Mesodermal cell (in vitro differentiated cells): ENCODE measurements at regions not wholly inside any gene's neighbourhood (a gene's known extent, or its start where the extent isn't known, plus 50 kb on each side); places are given as distances from the start of the nearest gene placed in this dataset.
"Not testable (repeated sequence)": the region's sequence is repeated elsewhere in the genome, so short reads cannot be mapped to it uniquely, and the experiment has no call there.

ENCODE experiments used
- H3K27ac ChIP-seq: 2 replicates; pipeline ENCODE4 v1.7.0; 2013; ENCODE audit warnings: mild to moderate bottlenecking, low read depth, low read length, moderate library complexity; ENCODE audit not compliant: severe bottlenecking
- H3K36me3 ChIP-seq: 2 replicates; pipeline ENCODE4 v1.7.1; 2013; ENCODE audit warnings: mild to moderate bottlenecking, low read length, moderate library complexity; ENCODE audit not compliant: control insufficient read depth, insufficient read depth
- H3K4me1 ChIP-seq: one replicate; pipeline ENCODE4 v1.7.1; 2013; ENCODE audit warnings: mild to moderate bottlenecking, low read length; ENCODE audit not compliant: insufficient read depth, control insufficient read depth, poor library complexity, severe bottlenecking
- H3K4me3 ChIP-seq: 2 replicates; pipeline ENCODE4 v1.7.0; 2013; ENCODE audit warnings: low read length, control low read depth, mild to moderate bottlenecking; ENCODE audit not compliant: insufficient read depth, poor library complexity, severe bottlenecking; ENCODE audit errors: extremely low read depth
- H3K9me3 ChIP-seq: 2 replicates; pipeline ENCODE4 v1.7.1; 2013; ENCODE audit warnings: mild to moderate bottlenecking, low read length, moderate library complexity; ENCODE audit not compliant: control insufficient read depth
- WGBS, 2 experiments: methylation state at CpG; one replicate each; pipeline ENCODE4 v1.1.5; 2013; ENCODE audit warnings: missing lambda C conversion rate in 2 of 2; ENCODE audit not compliant: insufficient coverage in 2 of 2; 5-methylcytosine and 5-hydroxymethylcytosine counted together

DNA sequence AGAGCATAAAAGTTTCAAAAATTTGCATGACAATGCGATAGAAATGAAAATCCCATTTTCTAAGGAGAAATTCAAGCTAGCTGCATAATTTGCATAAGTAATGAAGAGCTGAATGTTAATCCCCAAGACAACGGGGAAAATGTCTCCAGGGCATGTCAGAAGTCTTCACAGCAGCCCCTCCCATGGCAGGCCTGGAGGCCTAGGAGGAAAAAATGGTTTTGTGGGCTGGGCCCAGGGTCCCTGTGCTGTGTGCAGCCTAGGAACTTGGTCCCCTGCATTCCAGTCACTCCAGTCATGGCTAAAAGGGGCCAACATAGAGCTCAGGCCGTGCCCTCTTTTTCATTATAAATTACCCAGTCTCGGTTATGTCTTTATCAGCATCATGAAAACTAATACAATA, 494.1 kb upstream of the NR5A2 start:
- H3K9me3 ChIP-seq, H3K4me1 ChIP-seq, H3K27ac ChIP-seq, H3K4me3 ChIP-seq, H3K36me3 ChIP-seq: not testable (repeated sequence)
- 67 to 79% methylated on average over 2 to 3 of the region's 4 CpGs for WGBS, 2 experiments

DNA sequence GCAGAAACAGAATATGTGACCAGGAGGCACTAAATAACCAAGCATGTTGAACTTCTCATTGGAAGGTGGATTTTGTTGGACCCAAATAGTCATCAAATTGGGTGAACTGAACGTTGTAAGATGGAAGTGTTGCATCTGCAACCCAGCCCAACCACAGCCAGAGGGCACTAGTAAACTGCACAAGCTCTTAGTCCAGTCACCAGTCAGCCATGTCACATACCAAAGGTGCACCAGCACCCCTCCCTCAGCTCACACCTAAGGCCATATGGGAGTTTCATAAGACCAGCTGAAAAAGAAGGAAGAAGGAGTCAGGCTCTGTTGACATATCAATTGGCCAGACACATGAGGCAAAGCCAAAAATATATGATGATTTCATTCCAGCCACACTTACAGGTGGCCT, 481.7 kb upstream of the NR5A2 start:
- no peaks in the 10 kb centered on the region for H3K9me3 ChIP-seq
- WGBS, 2 experiments: no CpG with 5 or more reads among the region's 1 CpG
- no peaks in the 10 kb centered on the region for H3K4me1 ChIP-seq
- H3K27ac ChIP-seq: no peak overlapping the region
- no peak overlapping the region for H3K4me3 ChIP-seq
- H3K36me3 ChIP-seq: no peaks in the 10 kb centered on the region

DNA sequence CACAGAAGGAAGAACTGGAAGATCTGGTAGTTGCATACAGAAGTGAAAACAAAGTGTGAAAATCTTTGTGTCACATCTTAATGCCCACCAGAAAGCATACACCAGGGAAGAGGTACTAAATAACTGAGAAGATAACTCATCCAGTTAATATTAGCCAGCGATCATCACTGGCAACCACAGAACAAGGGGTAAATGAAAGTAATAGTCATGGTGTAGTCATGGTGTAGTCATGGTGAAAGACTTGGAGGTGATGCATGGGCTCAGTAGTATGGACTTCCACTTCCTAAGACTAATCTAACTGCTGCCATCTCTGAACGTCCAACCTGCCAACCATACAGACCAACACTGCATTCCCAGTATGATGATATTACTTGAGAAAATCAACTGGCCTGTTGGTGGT, 481.2 kb upstream of the NR5A2 start:
- H3K4me1 ChIP-seq: no peaks in the 10 kb centered on the region
- WGBS, 2 experiments: 100% methylated on average over 1 of the region's 2 CpGs; no CpG with 5 or more reads in 1 of the 2 experiments

DNA sequence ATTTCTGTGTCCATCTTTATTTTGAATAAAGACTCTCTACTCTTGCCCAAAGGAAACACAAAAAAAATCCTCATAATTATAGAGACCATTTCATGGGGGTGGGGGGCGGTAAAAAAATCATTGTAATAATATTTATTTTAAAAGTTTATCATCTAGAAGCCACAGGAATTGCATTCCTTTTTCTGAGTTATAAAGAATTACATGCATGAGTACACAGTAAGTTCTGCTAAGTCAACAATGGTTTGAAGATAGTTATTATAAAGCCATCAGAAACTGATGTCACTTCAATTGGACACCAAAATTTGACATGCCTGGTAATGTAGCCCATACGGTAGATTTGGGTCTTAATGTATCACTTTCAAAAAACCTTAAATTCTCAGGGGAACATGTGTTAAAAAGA, 478.1 kb upstream of the NR5A2 start:
- H3K4me3 ChIP-seq: no peak overlapping the region
- H3K36me3 ChIP-seq: no peaks in the 10 kb centered on the region
- no peak overlapping the region for H3K27ac ChIP-seq
- H3K4me1 ChIP-seq: no peaks in the 10 kb centered on the region
- H3K9me3 ChIP-seq: no peaks in the 10 kb centered on the region
- WGBS, 2 experiments: no CpG with 5 or more reads among the region's 2 CpGs

More for the DNA sequence above, 481.2 kb upstream of the NR5A2 start:
- Histone ChIP-seq H3K4me3 (no peak overlapping the region), H3K9me3 (no peaks in the 10 kb centered on the region), H3K27ac (no peak overlapping the region), H3K36me3 (no peaks in the 10 kb centered on the region)

DNA sequence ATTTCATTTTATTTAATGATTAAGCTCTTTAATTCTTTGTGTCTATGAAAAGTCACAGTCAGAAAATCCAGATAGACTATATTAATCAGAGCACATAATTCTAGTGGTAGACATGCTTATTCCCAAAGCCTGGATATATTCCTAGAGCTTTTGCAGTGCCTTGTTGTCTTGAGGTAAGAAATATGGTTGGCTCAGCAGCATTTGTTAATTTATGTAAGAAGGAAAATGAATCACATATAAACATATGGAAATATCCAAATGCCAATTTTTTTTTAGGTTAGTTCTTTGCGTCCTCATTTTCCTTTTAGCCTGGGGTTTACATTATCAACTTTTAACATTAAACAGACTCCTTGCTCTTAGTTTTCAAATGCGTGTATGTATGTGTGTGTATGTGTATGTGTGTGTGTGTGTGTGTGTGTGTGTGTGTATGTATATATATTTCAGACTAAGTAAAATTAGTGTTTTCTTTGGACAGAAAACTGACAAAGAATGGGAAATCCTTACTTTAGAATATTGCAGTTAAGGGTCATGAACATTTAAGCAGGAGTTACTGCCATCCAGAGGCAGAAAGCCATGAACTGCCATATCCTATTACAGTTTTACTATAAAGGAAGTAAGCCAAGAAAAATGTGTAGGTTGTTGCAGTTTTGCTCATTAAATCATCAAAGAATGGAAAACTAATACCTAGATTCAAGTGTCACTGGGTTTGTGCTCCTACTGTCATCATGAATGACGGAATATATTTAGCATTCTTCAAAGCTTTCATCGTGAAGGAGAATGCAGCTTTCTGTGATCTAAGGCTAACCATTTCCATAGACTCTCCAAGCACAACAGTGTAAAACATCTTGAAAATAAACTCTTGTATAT, 477.1 kb upstream of the NR5A2 start:
- Histone ChIP-seq H3K4me1 (no peaks in the 10 kb centered on the region), H3K4me3 (no peak overlapping the region), H3K9me3 (no peaks in the 10 kb centered on the region), H3K27ac (no peak overlapping the region), H3K36me3 (no peaks in the 10 kb centered on the region)
- WGBS, 2 experiments: 91% methylated on average over 2 of the region's 4 CpGs; no CpG with 5 or more reads in 1 of the 2 experiments

DNA sequence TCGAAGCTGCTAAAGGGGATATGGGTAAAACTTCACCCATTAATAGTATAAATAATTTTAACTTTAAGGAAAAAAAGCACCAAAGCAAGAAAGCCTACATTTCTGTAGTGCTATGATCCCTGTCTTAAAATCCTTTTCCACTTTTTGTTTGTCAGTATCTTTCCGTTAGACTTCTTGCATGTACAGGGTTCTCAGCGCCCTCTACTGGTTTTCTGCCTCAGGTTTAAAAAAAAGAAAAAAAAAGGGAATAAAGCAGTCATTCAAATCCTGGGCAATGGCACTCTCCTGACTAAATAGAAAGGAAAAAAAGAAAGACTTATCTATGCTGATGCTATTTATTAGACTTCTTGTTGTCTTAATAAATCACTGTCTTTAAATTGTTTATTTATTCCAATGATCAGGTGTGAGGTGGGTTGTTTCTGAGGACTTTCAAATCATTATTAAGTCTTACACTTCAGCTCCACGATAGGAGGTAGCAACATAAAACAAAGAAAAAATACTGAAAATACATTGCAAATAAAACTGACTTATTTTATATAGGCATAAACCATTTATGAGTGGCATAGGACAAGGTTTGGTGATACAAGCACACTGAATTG, 475.4 kb upstream of the NR5A2 start:
- Histone ChIP-seq H3K9me3 (no peaks in the 10 kb centered on the region), H3K4me1 (no peaks in the 10 kb centered on the region), H3K36me3 (no peaks in the 10 kb centered on the region), H3K4me3 (no peak overlapping the region), H3K27ac (no peak overlapping the region)
- WGBS, 2 experiments: 8 to 40% methylated on average over 1 to 2 of the region's 4 CpGs

DNA sequence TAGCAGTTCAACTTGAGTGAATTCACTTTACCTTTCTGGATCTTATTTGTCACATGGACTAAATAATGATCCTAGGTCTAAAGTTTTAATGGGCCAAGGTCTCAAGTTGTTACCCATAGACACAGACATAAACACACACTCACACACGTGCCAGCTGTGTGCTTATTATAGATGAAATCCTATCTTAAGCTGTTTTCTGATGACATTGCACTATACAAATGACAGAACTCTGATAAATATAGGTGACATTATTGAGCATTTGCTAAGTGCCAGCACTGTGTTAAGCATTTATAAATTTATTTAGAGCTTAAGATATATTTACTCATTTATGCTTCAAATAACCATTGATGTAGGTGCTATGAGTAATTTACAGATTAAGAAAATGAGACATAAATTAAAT, 474.4 kb upstream of the NR5A2 start:
- Histone ChIP-seq H3K36me3 (no peaks in the 10 kb centered on the region), H3K9me3 (no peaks in the 10 kb centered on the region), H3K4me3 (no peak overlapping the region), H3K27ac (no peak overlapping the region), H3K4me1 (no peaks in the 10 kb centered on the region)
- no CpG with 5 or more reads among the region's 1 CpG for WGBS, 2 experiments

DNA sequence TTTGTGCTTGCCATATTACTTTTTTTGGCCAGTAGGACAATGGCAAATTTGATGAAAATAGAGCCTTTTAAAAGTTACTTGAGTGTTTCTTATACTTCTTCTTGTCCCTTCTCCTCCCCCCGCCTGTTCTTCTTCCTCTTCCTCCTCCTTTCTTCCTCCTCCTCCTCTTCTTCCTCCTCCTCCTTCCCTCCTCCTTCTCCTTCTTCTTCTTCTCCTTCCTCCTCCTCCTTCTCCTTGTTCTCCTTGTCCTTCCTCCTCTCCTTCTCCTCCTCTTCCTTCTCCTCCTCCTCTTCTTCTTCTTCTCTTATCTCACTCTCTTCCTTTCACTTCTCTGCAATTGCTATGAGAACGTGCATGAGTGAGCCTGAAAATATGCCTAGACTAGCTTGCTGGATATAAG, 466.2 kb upstream of the NR5A2 start:
- Histone ChIP-seq H3K36me3 (no peaks in the 10 kb centered on the region), H3K4me3 (no peak overlapping the region), H3K4me1 (no peaks in the 10 kb centered on the region), H3K9me3 (no peaks in the 10 kb centered on the region), H3K27ac (no peak overlapping the region)
- WGBS, 2 experiments: 50 to 75% methylated on average over 1 of the region's 2 CpGs

DNA sequence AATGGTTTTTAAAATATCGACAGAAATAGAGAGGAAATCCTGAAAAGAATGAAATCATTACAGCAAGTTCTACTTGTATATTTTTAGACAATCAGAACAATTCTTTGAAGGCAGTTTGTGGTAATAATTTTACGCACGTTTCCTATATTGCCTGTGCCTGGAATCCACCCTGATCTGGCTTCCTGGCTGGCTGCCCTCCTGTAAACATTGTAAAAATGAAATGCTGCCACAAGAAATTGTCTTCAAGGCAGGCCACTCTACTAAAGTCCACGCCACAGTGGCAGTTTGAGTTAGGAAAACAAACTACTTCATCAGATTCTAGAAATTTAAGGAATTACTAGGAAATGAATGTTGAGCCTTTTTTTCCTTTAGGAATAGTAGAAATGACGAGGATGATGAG, 454.5 kb upstream of the NR5A2 start:
- Histone ChIP-seq H3K4me3 (no peak overlapping the region), H3K9me3 (no peaks in the 10 kb centered on the region)
- WGBS, 2 experiments: 80% methylated on average over 1 of the region's 5 CpGs; no CpG with 5 or more reads in 1 of the 2 experiments

DNA sequence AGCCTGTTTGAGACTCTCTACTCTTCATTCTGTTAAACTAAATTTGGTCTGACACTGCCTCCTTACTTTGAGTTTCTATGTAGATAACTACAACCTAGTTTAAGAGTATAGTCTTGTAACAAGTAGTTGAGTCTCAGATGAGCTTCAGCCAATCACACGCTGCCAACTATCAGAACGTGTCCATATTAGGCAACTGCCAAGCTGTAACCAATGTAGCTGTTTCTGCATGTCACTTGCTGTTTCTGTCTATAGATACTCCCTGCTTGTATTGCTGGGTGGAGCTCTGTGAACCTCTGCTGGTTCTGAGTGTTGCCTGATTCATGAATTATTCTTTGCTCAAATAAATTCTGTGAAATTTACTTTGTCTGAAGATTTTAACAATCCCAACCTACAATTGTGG, 452.6 kb upstream of the NR5A2 start:
- no peaks in the 10 kb centered on the region for H3K36me3 ChIP-seq
- no peak overlapping the region for H3K27ac ChIP-seq
- H3K9me3 ChIP-seq: no peaks in the 10 kb centered on the region
- no peaks in the 10 kb centered on the region for H3K4me1 ChIP-seq
- no peak overlapping the region for H3K4me3 ChIP-seq
- WGBS, 2 experiments: 83% methylated on average over 2 of the region's 2 CpGs; no CpG with 5 or more reads in 1 of the 2 experiments

More for the DNA sequence above, 454.5 kb upstream of the NR5A2 start:
- no peaks in the 10 kb centered on the region for H3K36me3 ChIP-seq
- no peak overlapping the region for H3K27ac ChIP-seq
- no peaks in the 10 kb centered on the region for H3K4me1 ChIP-seq

DNA sequence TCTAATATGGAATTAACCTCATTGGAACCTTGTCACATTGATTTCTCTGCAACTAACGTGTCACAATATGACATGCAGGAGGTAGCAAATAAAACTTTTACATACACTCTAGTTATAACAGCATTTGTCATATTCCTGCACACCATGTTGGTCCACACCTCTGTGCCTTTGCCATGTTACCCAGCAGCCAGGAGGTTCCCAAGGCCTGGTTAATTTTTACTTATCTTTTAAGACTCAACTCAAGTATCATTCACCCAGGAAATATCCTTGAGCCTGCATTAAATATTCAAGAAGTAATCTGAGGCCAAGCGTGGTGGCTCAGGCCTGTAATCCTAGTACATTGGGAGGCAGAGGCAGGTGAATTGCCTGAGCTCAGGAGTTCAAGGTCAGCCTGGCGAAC, 447.2 kb upstream of the NR5A2 start:
- Histone ChIP-seq H3K4me3 (no peak overlapping the region), H3K4me1 (no peaks in the 10 kb centered on the region), H3K27ac (no peak overlapping the region), H3K9me3 (no peaks in the 10 kb centered on the region), H3K36me3 (no peaks in the 10 kb centered on the region)
- 90 to 94% methylated on average over 2 of the region's 3 CpGs for WGBS, 2 experiments
